Activated T-helper 1 cell treated with Interleukin-2 at 50 U/mL for 16 hours (primary cell): ENCODE measurements at regions not wholly inside any gene's neighbourhood (a gene's known extent, or its start where the extent isn't known, plus 50 kb on each side); places are given as distances from the start of the nearest gene placed in this dataset.

ENCODE experiments used
- DNase-seq: peaks from one replicate; pipeline ENCODE4 v3.0.0-alpha.2; 2020; ENCODE audit warnings: low read depth

- DNase-seq, result no peak
Measured at GRCh38 chr5:68538814-68539420, 323.4 kb downstream of the PIK3R1 start.

GRCh38 chr5:68540798-68541590, 325.4 kb downstream of the PIK3R1 start:
- no peak for DNase-seq

GRCh38 chr5:68542207-68542606, 326.7 kb downstream of the PIK3R1 start:
- DNase-seq, result no peak

GRCh38 chr5:68543212-68543611, 327.7 kb downstream of the PIK3R1 start:
- no peak for DNase-seq

GRCh38 chr5:68544091-68544647, 328.6 kb downstream of the PIK3R1 start:
- DNase-seq, result no peak

GRCh38 chr5:68544648-68545552, 329.3 kb downstream of the PIK3R1 start:
- DNase-seq, result no peak

- DNase-seq, result no peak
Measured at GRCh38 chr5:68545636-68546295, 330.2 kb downstream of the PIK3R1 start.

GRCh38 chr5:68547056-68547455, 331.5 kb downstream of the PIK3R1 start:
- DNase-seq, result no peak

GRCh38 chr5:68547622-68548021, 332.1 kb downstream of the PIK3R1 start:
- DNase-seq, result no peak

- DNase-seq, result no peak
Measured at GRCh38 chr5:68548959-68549676, 333.6 kb downstream of the PIK3R1 start.

- no peak for DNase-seq
Measured at GRCh38 chr5:68550015-68550414, 334.5 kb downstream of the PIK3R1 start.

GRCh38 chr5:68551436-68551835, 335.9 kb downstream of the PIK3R1 start:
- DNase-seq, result no peak

GRCh38 chr5:68554571-68555279, 339.2 kb downstream of the PIK3R1 start:
- no peak for DNase-seq

GRCh38 chr5:68555907-68556681, 340.5 kb downstream of the PIK3R1 start:
- no peak for DNase-seq

GRCh38 chr5:68557162-68557936, 341.8 kb downstream of the PIK3R1 start:
- DNase-seq, result no peak

GRCh38 chr5:68562308-68562707, 346.8 kb downstream of the PIK3R1 start:
- DNase-seq, result no peak

- DNase-seq, result no peak
Measured at GRCh38 chr5:68565427-68565826, 349.9 kb downstream of the PIK3R1 start.

- no peak for DNase-seq
Measured at GRCh38 chr5:68576805-68577204, 361.2 kb downstream of the PIK3R1 start.

GRCh38 chr5:68582284-68582683, 366.7 kb downstream of the PIK3R1 start:
- DNase-seq, result no peak
